ENCODE measurements at regions not wholly inside any gene's neighbourhood (a gene's known extent, or its start where the extent isn't known, plus 50 kb on each side); places are given as distances from the start of the nearest gene placed in this dataset.

DNA sequence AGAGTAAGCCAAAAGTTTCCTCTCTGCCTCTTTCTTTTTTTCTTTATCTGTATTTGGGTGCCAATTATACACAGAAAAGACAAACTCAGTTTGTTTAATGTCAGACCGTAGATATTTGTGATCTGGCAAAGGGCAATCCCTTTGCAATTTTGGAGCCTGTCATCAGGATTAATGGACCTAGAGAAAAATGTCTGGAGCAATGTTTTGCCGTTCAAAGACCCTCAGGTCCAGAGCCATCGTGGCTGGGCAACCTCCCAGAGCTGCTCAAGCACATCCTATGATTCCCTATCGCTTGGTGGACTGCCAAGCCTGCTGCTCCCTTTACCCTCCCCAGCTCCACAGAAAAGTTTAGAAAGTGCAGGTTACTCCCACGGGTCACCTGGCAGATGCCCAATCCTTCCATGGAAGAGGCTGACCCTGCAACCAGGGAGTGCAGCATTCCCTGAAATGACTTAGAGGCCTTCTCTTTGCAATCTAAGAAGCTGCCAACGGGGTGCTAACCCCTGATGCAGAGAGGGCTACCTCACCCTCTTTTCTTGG lies 112.5 kb upstream of the NGF start:
- TF ChIP-seq EP300 (IDR thresholded peaks at IDR 0.05; ENCODE audit: borderline replicate concordance) (no peak), TAF1 (IDR thresholded peaks at IDR 0.05; ENCODE audit: low read depth) (no peak), YY1 (IDR thresholded peaks at IDR 0.05; ENCODE audit: low read depth) (no peak), CEBPB (IDR thresholded peaks at IDR 0.05) (no peak), NFIC (IDR thresholded peaks at IDR 0.05) (no peak), TCF12 (IDR thresholded peaks at IDR 0.05; ENCODE audit: low read depth) (no peak), CREB1 (IDR thresholded peaks at IDR 0.05; ENCODE audit: low read depth) (no peak), FOXM1 (IDR thresholded peaks at IDR 0.05; ENCODE audit: borderline replicate concordance, low read depth) (no peak), TEAD4 (IDR thresholded peaks at IDR 0.05) (no peak), EGR1 (IDR thresholded peaks at IDR 0.05) (no peak)
- TF ChIP-seq, protein P1, sequence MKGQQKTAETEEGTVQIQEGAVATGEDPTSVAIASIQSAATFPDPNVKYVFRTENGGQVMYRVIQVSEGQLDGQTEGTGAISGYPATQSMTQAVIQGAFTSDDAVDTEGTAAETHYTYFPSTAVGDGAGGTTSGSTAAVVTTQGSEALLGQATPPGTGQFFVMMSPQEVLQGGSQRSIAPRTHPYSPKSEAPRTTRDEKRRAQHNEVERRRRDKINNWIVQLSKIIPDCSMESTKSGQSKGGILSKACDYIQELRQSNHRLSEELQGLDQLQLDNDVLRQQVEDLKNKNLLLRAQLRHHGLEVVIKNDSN (IDR thresholded peaks at IDR 0.05) = no peak

DNA sequence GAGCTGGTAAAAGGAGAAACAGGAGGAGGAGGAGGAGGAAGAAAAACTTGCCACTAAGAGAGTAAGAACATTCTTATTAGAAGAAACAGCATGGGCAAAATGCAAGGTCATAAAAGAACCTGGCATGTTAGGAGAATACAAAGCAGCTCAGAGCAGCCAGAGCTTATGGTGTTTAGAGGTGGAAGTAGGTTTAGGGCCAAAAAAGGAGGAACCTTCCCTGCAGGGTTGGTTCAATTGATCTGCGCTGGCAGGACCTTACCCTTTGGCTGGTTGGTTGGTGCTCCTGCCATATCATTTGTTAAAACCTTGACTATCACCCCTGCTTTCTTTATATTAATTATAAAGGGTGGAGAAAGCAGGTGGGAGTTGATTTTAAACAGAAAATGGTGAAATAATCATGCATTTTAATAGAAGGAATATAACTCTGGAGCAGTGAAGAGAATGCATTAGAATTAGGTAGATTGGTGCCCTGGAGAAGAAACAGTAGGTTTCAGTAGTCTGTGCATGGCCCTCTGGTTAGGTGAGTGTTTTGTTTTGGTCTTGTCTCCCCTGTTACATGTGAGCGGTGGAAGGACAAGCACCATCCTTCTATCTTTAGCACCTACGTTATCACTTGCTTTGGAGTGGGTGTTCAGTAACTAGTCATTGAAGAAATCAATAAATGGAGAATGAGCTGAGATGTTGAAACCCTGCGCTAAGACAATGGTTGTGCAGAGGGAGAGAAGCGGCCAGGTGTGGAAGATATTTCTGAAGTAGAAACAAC lies 110.4 kb upstream of the NGF start:
- TF ChIP-seq NFIC (IDR thresholded peaks at IDR 0.05) = peak; percentile 31; the same call in 1 of the 2 replicates
- TF ChIP-seq, protein P2, sequence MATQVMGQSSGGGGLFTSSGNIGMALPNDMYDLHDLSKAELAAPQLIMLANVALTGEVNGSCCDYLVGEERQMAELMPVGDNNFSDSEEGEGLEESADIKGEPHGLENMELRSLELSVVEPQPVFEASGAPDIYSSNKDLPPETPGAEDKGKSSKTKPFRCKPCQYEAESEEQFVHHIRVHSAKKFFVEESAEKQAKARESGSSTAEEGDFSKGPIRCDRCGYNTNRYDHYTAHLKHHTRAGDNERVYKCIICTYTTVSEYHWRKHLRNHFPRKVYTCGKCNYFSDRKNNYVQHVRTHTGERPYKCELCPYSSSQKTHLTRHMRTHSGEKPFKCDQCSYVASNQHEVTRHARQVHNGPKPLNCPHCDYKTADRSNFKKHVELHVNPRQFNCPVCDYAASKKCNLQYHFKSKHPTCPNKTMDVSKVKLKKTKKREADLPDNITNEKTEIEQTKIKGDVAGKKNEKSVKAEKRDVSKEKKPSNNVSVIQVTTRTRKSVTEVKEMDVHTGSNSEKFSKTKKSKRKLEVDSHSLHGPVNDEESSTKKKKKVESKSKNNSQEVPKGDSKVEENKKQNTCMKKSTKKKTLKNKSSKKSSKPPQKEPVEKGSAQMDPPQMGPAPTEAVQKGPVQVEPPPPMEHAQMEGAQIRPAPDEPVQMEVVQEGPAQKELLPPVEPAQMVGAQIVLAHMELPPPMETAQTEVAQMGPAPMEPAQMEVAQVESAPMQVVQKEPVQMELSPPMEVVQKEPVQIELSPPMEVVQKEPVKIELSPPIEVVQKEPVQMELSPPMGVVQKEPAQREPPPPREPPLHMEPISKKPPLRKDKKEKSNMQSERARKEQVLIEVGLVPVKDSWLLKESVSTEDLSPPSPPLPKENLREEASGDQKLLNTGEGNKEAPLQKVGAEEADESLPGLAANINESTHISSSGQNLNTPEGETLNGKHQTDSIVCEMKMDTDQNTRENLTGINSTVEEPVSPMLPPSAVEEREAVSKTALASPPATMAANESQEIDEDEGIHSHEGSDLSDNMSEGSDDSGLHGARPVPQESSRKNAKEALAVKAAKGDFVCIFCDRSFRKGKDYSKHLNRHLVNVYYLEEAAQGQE (IDR thresholded peaks at IDR 0.05; ENCODE audit: low read depth) = no peak
- TF ChIP-seq RAD21 (IDR thresholded peaks at IDR 0.05; ENCODE audit: low read depth) = no peak

DNA sequence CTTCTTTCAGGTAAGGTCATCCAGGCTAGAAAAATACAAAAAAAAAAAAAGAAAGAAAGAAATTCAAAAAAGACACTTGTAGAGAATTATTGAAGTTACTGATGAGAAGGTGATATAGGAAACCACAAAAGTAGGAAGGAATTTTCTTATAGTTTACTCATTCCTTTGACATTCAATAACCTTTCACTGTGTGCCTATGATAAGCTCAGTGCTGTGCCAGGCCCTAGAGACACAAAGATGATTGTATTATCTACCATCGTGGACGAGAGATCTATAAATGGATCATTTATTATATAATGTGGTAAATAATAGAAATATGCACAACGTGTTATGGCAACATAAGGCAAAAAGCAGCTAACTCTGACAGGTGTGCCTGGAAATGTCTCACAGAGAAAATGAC lies 109.6 kb upstream of the NGF start:
- TF ChIP-seq RAD21 (IDR thresholded peaks at IDR 0.05; ENCODE audit: low read depth) = no peak
- TF ChIP-seq TEAD4 (IDR thresholded peaks at IDR 0.05) = no peak
- TF ChIP-seq, protein P2 (IDR thresholded peaks at IDR 0.05; ENCODE audit: low read depth) = no peak
- TF ChIP-seq, protein P1 (IDR thresholded peaks at IDR 0.05) = no peak
- TF ChIP-seq, protein P3, sequence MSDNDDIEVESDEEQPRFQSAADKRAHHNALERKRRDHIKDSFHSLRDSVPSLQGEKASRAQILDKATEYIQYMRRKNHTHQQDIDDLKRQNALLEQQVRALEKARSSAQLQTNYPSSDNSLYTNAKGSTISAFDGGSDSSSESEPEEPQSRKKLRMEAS (IDR thresholded peaks at IDR 0.05) = no peak
- TF ChIP-seq EGR1 (IDR thresholded peaks at IDR 0.05) = no peak
- TF ChIP-seq TCF12 (IDR thresholded peaks at IDR 0.05; ENCODE audit: low read depth) = no peak
- no peak for TF ChIP-seq CEBPB (IDR thresholded peaks at IDR 0.05)

DNA sequence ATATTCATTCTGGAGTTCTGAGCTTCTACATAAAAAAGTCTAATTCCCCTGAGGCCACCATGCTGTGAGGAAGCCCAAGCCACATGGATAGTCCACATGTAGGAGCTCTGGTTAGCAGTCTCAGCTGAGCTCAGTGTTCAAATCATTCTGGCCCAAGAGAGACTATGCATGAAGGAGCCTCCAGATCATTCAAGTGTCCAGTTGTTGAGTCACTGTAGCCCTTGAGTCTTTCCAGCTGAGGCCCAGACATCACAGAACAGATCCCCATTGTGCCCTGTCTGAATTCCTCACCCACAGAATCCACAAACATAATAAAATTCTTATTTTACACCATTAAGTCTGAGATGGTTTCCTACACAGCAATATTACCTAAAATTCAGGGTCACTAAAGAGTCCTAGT lies 107.0 kb upstream of the NGF start:
- TF ChIP-seq RAD21 (IDR thresholded peaks at IDR 0.05; ENCODE audit: low read depth) (no peak), NFIC (IDR thresholded peaks at IDR 0.05) (no peak), EP300 (IDR thresholded peaks at IDR 0.05; ENCODE audit: borderline replicate concordance) (no peak), TCF12 (IDR thresholded peaks at IDR 0.05; ENCODE audit: low read depth) (no peak), CEBPB (IDR thresholded peaks at IDR 0.05) (no peak), FOXM1 (IDR thresholded peaks at IDR 0.05; ENCODE audit: borderline replicate concordance, low read depth) (no peak), ZBTB7A (IDR thresholded peaks at IDR 0.05; ENCODE audit: low read depth) (no peak), TEAD4 (IDR thresholded peaks at IDR 0.05) (no peak), TAF1 (IDR thresholded peaks at IDR 0.05; ENCODE audit: low read depth) (no peak)
- TF ChIP-seq, protein P2 (IDR thresholded peaks at IDR 0.05; ENCODE audit: low read depth) = no peak

DNA sequence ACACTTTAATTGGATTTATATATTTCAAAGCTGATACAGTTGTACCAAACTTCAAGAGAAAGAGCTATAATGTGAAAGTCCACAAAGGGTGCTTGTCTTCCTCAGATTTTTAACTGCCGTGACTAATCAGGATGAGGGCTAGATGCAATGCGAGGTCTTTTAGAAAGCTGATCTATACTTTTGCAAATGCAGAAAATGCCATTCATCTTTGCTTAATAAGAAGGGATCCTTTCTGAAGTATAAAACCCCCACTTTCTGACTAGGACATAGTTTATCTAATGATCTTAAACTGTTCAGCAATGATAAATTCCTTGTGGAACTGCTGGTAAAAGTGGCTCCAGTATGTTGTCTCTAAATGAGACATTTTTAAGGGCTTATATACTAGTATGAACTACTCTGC lies 102.7 kb upstream of the NGF start:
- TF ChIP-seq YY1 (IDR thresholded peaks at IDR 0.05; ENCODE audit: low read depth) (no peak), CREB1 (IDR thresholded peaks at IDR 0.05; ENCODE audit: low read depth) (no peak), FOXM1 (IDR thresholded peaks at IDR 0.05; ENCODE audit: borderline replicate concordance, low read depth) (no peak), NFIC (IDR thresholded peaks at IDR 0.05) (no peak), TAF1 (IDR thresholded peaks at IDR 0.05; ENCODE audit: low read depth) (no peak), RAD21 (IDR thresholded peaks at IDR 0.05; ENCODE audit: low read depth) (no peak), CEBPB (IDR thresholded peaks at IDR 0.05) (no peak), TCF12 (IDR thresholded peaks at IDR 0.05; ENCODE audit: low read depth) (no peak)
- TF ChIP-seq, protein P3 (IDR thresholded peaks at IDR 0.05) = no peak
- TF ChIP-seq, protein P2 (IDR thresholded peaks at IDR 0.05; ENCODE audit: low read depth) = no peak
